GM23248 (cell line): ENCODE measurements at regions not wholly inside any gene's neighbourhood (a gene's known extent, or its start where the extent isn't known, plus 50 kb on each side); places are given as distances from the start of the nearest gene placed in this dataset.

ENCODE experiments used
- EZH2 ChIP-seq: fragments of 200-600 bp; sonication (generic); IDR thresholded peaks from 2 replicates; pipeline ENCODE4 v1.6.1; 2018; ENCODE audit warnings: antibody characterized with exemption, mild to moderate bottlenecking; ENCODE audit not compliant: insufficient read depth, poor library complexity, severe bottlenecking
- EZH2phosphoT487 ChIP-seq: fragments of 200-600 bp; sonication (generic); IDR thresholded peaks from 2 replicates; pipeline ENCODE4 v1.6.1; 2018; ENCODE audit warnings: antibody characterized with exemption, moderate library complexity, mild to moderate bottlenecking, low read depth; ENCODE audit not compliant: insufficient read depth

DNA sequence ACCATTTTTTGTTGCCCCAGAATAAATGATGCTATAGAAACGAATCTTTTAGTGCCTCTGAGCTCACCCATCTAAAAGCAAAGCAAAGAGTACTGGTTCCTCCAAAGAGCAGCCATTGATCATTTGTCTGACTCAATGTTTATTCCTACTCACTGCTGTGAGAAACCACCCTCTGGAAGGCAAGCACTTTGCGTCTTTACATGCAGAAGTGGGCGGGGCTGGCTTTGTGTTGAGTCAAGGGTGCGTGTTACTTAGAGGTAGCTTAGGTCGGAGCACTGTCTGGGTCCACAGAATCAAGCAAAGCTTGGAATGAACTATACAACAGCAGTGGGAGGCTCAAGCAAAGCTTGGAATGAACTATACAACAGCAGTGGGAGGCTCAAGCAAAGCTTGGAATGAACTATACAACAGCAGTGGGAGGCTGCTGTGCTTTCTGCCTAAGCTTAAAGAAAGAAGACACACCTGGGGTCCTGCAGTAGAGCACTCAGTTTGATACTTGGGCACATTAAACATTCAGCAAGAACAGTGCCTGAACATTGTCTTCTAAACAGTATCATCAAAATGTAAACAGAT lies 77.2 kb upstream of the PRICKLE1 start:
- TF ChIP-seq EZH2phosphoT487 = no peak
- TF ChIP-seq EZH2 = no peak
